Activated naive CD4-positive, alpha-beta T cell treated with anti-CD3 and anti-CD28 coated beads for 36 hours (primary cell): ENCODE measurements at regions not wholly inside any gene's neighbourhood (a gene's known extent, or its start where the extent isn't known, plus 50 kb on each side); places are given as distances from the start of the nearest gene placed in this dataset.

Experiments
- CTCF ChIA-PET: fragments of 350-600 bp; sonication (Branson Sonifier 250); formaldehyde crosslinking; loops from one replicate; lab custom pipeline; 2021; ENCODE audit warnings: antibody characterized with exemption; lab: Charles Lee
- DNase-seq: peaks from one replicate; pipeline ENCODE4 v3.0.0-alpha.2; 2020
- H3K27ac Mint-ChIP-seq: one replicate; pipeline ENCODE4 v1.8.0; 2021; ENCODE audit warnings: mild to moderate bottlenecking, mixed read lengths
- H3K27me3 Mint-ChIP-seq: one replicate; pipeline ENCODE4 v1.8.0; 2021; ENCODE audit warnings: low read depth, mixed read lengths
- H3K36me3 Mint-ChIP-seq: one replicate; pipeline ENCODE4 v1.8.0; 2021; ENCODE audit warnings: low read depth, mixed read lengths
- H3K4me1 Mint-ChIP-seq: one replicate; pipeline ENCODE4 v1.8.0; 2021; ENCODE audit warnings: low read depth, mixed read lengths
- H3K4me3 Mint-ChIP-seq: one replicate; pipeline ENCODE4 v1.8.0; 2021; ENCODE audit warnings: mild to moderate bottlenecking, moderate library complexity, mixed read lengths
- H3K9me3 Mint-ChIP-seq: one replicate; pipeline ENCODE4 v1.8.0; 2021; ENCODE audit warnings: mixed read lengths
- intact Hi-C: fragments of 100-400 bp; cut with micrococcal nuclease; formaldehyde crosslinking; loops from one replicate; pipeline ENCODE4 v1.15.1; 2023

DNA sequence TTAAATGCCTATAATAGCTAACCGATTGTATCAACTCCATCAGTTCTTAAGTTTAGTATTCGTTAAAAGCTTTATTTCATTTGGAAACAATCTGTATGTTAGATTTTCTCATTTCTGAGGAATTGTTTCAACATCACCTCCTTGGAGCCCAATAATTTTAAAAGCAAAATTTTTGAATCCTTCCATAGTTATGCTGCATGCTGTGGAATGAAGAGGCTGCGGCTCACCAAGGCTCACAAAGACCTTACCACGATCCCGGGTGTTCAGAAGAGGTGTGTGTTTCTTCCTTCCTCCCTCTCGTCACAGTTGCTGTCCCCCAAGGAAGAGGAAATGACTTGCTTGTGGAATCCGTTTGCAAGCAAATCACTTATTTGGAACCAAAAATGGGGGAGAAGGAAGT is 143.8 kb downstream of the FGF1 start:
- intact Hi-C loops: no loop called here
- CTCF ChIA-PET: no interaction called here
- Mint-ChIP-seq H3K4me3 (no peak overlapping the region), H3K9me3 (no peaks in the 10 kb centered on the region), H3K27me3 (no peaks in the 10 kb centered on the region), H3K36me3 (no peaks in the 10 kb centered on the region), H3K27ac (no peak overlapping the region), H3K4me1 (no peaks in the 10 kb centered on the region)
- DNase-seq: no peak

DNA sequence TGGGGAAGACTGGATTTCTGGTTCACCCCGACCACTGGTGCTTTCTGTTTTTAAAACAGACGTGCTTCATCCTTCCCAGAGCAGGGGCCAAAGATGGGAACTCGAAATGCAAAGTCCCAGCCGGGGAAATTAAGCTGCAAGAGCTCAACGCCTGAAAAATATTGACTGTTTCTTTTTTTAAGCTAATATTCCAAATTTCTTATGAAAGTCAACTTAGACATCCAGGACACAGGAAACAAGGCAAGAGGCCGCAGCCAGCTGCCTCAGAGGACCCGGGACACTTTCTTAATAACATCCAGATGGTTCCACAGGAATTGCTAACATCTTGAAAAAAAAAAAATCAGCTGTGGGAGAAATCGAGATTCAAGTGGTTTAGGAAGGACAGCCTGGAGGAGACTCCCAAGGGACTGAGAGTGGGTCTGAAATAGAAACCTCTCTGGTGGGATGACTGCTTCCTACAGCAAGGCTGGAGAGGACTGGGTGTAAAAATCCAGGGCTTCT is 144.9 kb downstream of the FGF1 start:
- Mint-ChIP-seq H3K4me3 (no peak overlapping the region), H3K27ac (no peak overlapping the region), H3K36me3 (no peaks in the 10 kb centered on the region), H3K27me3 (no peaks in the 10 kb centered on the region), H3K9me3 (no peaks in the 10 kb centered on the region), H3K4me1 (no peaks in the 10 kb centered on the region)
- DNase-seq: no peak
- CTCF ChIA-PET: no interaction called here
- intact Hi-C loops: no loop called here

DNA sequence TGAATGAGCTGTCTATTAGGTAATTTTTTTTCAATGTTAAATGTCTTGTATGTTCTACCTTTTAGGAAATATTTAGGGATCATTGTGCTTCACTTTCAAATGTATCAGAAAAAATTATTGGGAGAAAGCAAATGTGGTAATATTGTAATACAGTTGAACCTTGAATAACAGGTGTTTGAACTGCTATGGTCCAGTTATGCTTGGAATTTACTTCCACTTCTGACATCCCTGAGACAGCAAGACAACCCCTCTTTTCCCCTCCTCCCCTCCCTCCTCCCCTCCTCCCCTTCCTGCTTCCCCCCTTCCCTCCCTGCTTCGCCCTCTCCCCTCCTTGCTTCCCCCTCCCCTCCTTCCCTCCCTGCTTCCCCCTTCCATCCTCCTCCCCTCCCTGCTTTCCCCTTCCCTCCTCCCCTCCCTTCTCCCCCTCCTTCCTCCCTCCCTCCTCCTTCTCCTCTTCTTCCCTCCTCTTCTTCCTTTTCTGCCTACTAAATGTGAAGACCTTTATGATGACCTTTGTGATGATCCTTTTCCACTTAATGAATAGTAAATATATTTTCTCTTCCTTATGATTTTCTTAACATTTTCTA is 146.6 kb downstream of the FGF1 start:
- H3K36me3 Mint-ChIP-seq: no peaks in the 10 kb centered on the region
- CTCF ChIA-PET: no interaction called here
- H3K4me1 Mint-ChIP-seq: no peaks in the 10 kb centered on the region

GRCh38 chr5:142537938-142538337 is 148.0 kb downstream of the FGF1 start:
- peaks cover 4% of the 10 kb centered on the region for H3K9me3 Mint-ChIP-seq
- no peak overlapping the region for H3K27ac Mint-ChIP-seq
- H3K4me3 Mint-ChIP-seq: no peak overlapping the region
- no peaks in the 10 kb centered on the region for H3K36me3 Mint-ChIP-seq
- DNase-seq: peak; percentile 14
- H3K27me3 Mint-ChIP-seq: no peaks in the 10 kb centered on the region
- intact Hi-C loops: no loop called here
- H3K4me1 Mint-ChIP-seq: no peaks in the 10 kb centered on the region
- CTCF ChIA-PET: no interaction called here

More for the DNA sequence above, 146.6 kb downstream of the FGF1 start:
- DNase-seq: no peak
- Mint-ChIP-seq H3K4me3 (no peak overlapping the region), H3K9me3 (peaks cover 4% of the 10 kb centered on the region), H3K27ac (no peak overlapping the region), H3K27me3 (no peaks in the 10 kb centered on the region)
- intact Hi-C loops: no loop called here

GRCh38 chr5:142532781-142533176 is 153.1 kb downstream of the FGF1 start:
- no peak for DNase-seq
- Mint-ChIP-seq H3K27ac (no peak overlapping the region), H3K4me1 (peaks cover 2% of the 10 kb centered on the region), H3K36me3 (no peaks in the 10 kb centered on the region), H3K4me3 (no peak overlapping the region), H3K27me3 (no peaks in the 10 kb centered on the region), H3K9me3 (peaks cover 4% of the 10 kb centered on the region)
- intact Hi-C loops: no loop called here
- CTCF ChIA-PET: interaction anchor here (0.7 kb wide), 1 partner anchor 855 kb away, joined by 3 read pairs; no protein-coding TSS in a partner anchor

- Mint-ChIP-seq H3K36me3 (no peaks in the 10 kb centered on the region), H3K27me3 (no peaks in the 10 kb centered on the region), H3K9me3 (peaks cover 4% of the 10 kb centered on the region), H3K4me1 (peaks cover 2% of the 10 kb centered on the region), H3K4me3 (no peak overlapping the region), H3K27ac (no peak overlapping the region)
- CTCF ChIA-PET: interaction anchor here (0.7 kb wide), 1 partner anchor 855 kb away, joined by 3 read pairs; no protein-coding TSS in a partner anchor
- intact Hi-C loops: no loop called here
- DNase-seq: no peak
Observed at GRCh38 chr5:142531977-142532780, 153.7 kb downstream of the FGF1 start.

- Mint-ChIP-seq H3K27ac (no peak overlapping the region), H3K4me3 (no peak overlapping the region), H3K36me3 (no peaks in the 10 kb centered on the region), H3K9me3 (peaks cover 4% of the 10 kb centered on the region), H3K4me1 (peaks cover 2% of the 10 kb centered on the region), H3K27me3 (no peaks in the 10 kb centered on the region)
- CTCF ChIA-PET: no interaction called here
- no peak for DNase-seq
- intact Hi-C loops: no loop called here
Observed at GRCh38 chr5:142530904-142531303, 155.0 kb downstream of the FGF1 start.

DNA sequence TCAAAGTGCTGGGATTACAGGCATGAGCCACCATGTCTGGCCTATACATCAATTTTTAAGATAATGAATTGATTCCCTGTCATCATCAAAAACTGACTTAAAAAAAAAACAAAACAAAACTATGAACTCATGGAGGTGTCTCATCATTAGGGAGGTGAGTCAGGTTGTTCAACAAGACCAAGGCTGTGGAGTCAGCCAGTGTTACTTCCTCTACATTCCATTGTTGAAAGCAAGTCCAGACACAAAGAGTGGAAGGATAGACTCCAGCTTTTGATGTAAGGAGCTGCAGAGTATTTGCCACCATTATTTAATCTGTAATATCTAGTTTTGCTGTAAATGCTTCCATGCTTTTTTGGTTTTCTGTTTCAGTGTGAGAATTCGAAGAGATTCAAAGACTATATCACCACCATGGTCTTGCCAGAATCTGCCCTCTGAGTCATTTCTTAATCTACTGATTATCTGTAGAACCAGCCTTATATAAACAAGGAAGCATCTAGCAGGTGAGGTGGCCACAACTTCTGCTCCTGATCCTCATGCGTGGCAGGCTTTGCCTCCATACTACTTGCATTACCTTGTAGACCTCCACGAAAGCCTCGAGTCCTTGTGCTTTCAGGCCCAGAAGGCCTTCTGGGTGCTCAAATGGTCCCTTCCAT is 156.1 kb downstream of the FGF1 start:
- peaks cover under 1% of the 10 kb centered on the region for H3K9me3 Mint-ChIP-seq
- DNase-seq: no peak
- H3K4me1 Mint-ChIP-seq: peaks cover 2% of the 10 kb centered on the region
- intact Hi-C loops: no loop called here
- no peaks in the 10 kb centered on the region for H3K36me3 Mint-ChIP-seq
- no peak overlapping the region for H3K4me3 Mint-ChIP-seq
- CTCF ChIA-PET: no interaction called here
- no peak overlapping the region for H3K27ac Mint-ChIP-seq
- H3K27me3 Mint-ChIP-seq: no peaks in the 10 kb centered on the region

DNA sequence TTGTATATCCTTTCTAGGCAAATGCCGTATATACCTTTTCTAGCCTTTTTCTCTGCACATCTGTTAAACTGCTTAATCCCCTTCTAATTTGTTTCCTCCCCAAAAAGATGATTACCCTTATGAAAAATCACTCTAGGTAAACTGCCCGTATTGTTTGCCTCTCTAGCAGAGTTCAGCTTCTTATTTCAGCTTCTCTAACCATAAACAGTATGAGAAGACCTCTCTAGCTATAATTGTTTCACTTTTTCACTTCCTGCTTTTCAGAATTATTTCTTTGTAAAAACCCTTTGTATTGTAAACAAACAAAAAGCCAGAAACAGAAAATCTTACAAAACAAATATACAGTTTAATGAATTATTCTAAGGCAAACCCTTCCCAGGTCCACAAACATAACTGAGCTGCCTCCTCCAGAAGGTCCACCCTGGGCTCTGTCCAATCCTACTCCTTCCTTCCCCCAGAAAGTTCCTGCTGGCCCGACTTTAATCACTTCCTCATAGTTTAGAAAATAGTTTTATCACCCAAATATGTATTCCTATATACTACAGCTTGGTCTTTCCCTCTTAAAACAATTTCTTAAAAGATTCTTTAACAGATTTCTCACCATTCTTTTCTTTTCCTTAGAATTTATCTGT is 158.1 kb downstream of the FGF1 start:
- Mint-ChIP-seq H3K4me3 (no peak overlapping the region), H3K4me1 (peaks cover 2% of the 10 kb centered on the region), H3K36me3 (no peaks in the 10 kb centered on the region), H3K27me3 (no peaks in the 10 kb centered on the region), H3K9me3 (no peaks in the 10 kb centered on the region), H3K27ac (no peak overlapping the region)
- intact Hi-C loops: no loop called here
- no peak for DNase-seq
- CTCF ChIA-PET: interaction anchor here (0.6 kb wide), 1 partner anchor 60 kb away, joined by 3 read pairs; no protein-coding TSS in a partner anchor

DNA sequence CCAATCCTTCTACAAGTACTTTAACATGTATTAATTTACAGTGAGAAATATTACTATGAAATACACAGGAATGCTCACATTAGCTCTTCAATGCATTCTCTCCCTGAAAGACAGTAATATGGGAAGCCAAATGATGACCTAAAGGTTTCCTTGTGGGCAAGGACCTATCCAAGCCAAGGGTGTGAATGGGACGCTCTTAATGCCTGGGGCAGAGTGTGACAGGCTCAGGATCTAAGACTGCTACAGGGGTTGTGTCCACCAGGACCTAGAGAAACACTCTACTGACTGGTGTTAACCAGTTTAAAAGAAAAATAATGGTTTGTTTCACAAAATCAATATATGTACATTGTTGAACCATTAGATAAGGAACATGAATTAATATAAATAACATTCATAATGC is 158.7 kb downstream of the FGF1 start:
- intact Hi-C loops: no loop called here
- Mint-ChIP-seq H3K4me1 (peaks cover 2% of the 10 kb centered on the region), H3K9me3 (no peaks in the 10 kb centered on the region), H3K4me3 (no peak overlapping the region), H3K36me3 (no peaks in the 10 kb centered on the region), H3K27ac (no peak overlapping the region), H3K27me3 (no peaks in the 10 kb centered on the region)
- CTCF ChIA-PET: no interaction called here
- no peak for DNase-seq

DNA sequence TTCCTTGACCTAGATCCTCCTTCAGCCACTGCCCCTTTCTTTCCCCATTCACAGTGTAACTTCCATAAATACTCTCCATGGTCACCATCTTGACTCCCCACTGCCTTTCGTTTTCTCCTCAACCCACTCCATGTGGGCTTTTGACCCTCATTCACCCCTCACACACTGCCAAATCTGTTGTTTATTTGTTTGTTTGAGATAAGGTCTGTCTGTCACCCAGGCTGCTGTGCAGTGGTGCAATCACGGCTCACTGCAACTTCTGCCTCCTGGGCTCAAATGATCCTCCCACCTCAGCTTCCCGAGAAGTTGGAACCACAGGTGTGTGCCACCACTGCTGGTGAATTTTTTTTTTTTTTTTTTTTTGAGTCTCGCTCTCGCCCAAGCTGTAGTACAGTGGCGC is 162.9 kb downstream of the FGF1 start:
- no peaks in the 10 kb centered on the region for H3K36me3 Mint-ChIP-seq
- intact Hi-C loops: no loop called here
- no peaks in the 10 kb centered on the region for H3K9me3 Mint-ChIP-seq
- H3K4me1 Mint-ChIP-seq: no peaks in the 10 kb centered on the region
- DNase-seq: no peak
- no peak overlapping the region for H3K27ac Mint-ChIP-seq
- CTCF ChIA-PET: no interaction called here
- no peaks in the 10 kb centered on the region for H3K27me3 Mint-ChIP-seq
- H3K4me3 Mint-ChIP-seq: no peak overlapping the region

GRCh38 chr5:142521706-142522105 is 164.2 kb downstream of the FGF1 start:
- Mint-ChIP-seq H3K4me1 (no peaks in the 10 kb centered on the region), H3K9me3 (peaks cover 2% of the 10 kb centered on the region), H3K36me3 (peaks cover 2% of the 10 kb centered on the region), H3K27me3 (no peaks in the 10 kb centered on the region), H3K4me3 (no peak overlapping the region), H3K27ac (no peak overlapping the region)
- no peak for DNase-seq
- intact Hi-C loops: no loop called here
- CTCF ChIA-PET: no interaction called here
